NCI-H1417 treated with DMSO at 0.1 percent for 48 hours (cell line): ENCODE measurements at regions not wholly inside any gene's neighbourhood (a gene's known extent, or its start where the extent isn't known, plus 50 kb on each side); places are given as distances from the start of the nearest gene placed in this dataset.

ENCODE experiments used
- DNase-seq: peaks from one replicate; lab custom pipeline; 2025; lab: John Stamatoyannopoulos, UW

GRCh38 chr17:71396711-71397110, 724.1 kb upstream of the SOX9 start:
- no peak for DNase-seq

- no peak for DNase-seq
These were observed 722.8 kb upstream of the SOX9 start for GRCh38 chr17:71398025-71398424.

- DNase-seq, result no peak
These were observed 722.0 kb upstream of the SOX9 start for GRCh38 chr17:71398800-71399219.

GRCh38 chr17:71399221-71399620, 721.6 kb upstream of the SOX9 start:
- DNase-seq, result no peak

- DNase-seq, result no peak
These were observed 721.2 kb upstream of the SOX9 start for GRCh38 chr17:71399649-71400048.

- no peak for DNase-seq
These were observed 718.8 kb upstream of the SOX9 start for GRCh38 chr17:71402007-71402406.

GRCh38 chr17:71402661-71403141, 718.1 kb upstream of the SOX9 start:
- peak; percentile 6 for DNase-seq

GRCh38 chr17:71405101-71405500, 715.7 kb upstream of the SOX9 start:
- no peak for DNase-seq

GRCh38 chr17:71407981-71408380, 712.8 kb upstream of the SOX9 start:
- no peak for DNase-seq

GRCh38 chr17:71409137-71409536, 711.7 kb upstream of the SOX9 start:
- no peak for DNase-seq

- no peak for DNase-seq
These were observed 711.1 kb upstream of the SOX9 start for GRCh38 chr17:71409712-71410111.

GRCh38 chr17:71412803-71413202, 708.0 kb upstream of the SOX9 start:
- DNase-seq, result no peak

- DNase-seq, result no peak
These were observed 706.9 kb upstream of the SOX9 start for GRCh38 chr17:71413935-71414334.

- no peak for DNase-seq
These were observed 703.7 kb upstream of the SOX9 start for GRCh38 chr17:71417142-71417541.

GRCh38 chr17:71422968-71423367, 697.9 kb upstream of the SOX9 start:
- DNase-seq, result no peak

- DNase-seq, result no peak
These were observed 696.8 kb upstream of the SOX9 start for GRCh38 chr17:71423871-71424546.

- DNase-seq, result no peak
These were observed 693.0 kb upstream of the SOX9 start for GRCh38 chr17:71427801-71428200.

GRCh38 chr17:71428897-71429296, 691.9 kb upstream of the SOX9 start:
- no peak for DNase-seq

GRCh38 chr17:71430281-71430680, 690.5 kb upstream of the SOX9 start:
- DNase-seq, result no peak

GRCh38 chr17:71431146-71431545, 689.7 kb upstream of the SOX9 start:
- no peak for DNase-seq

- no peak for DNase-seq
These were observed 688.2 kb upstream of the SOX9 start for GRCh38 chr17:71432378-71433315.

- no peak for DNase-seq
These were observed 686.1 kb upstream of the SOX9 start for GRCh38 chr17:71434716-71435115.

- no peak for DNase-seq
These were observed 684.3 kb upstream of the SOX9 start for GRCh38 chr17:71436479-71436878.
